ENCODE measurements at regions not wholly inside any gene's neighbourhood (a gene's known extent, or its start where the extent isn't known, plus 50 kb on each side); places are given as distances from the start of the nearest gene placed in this dataset.

DNA sequence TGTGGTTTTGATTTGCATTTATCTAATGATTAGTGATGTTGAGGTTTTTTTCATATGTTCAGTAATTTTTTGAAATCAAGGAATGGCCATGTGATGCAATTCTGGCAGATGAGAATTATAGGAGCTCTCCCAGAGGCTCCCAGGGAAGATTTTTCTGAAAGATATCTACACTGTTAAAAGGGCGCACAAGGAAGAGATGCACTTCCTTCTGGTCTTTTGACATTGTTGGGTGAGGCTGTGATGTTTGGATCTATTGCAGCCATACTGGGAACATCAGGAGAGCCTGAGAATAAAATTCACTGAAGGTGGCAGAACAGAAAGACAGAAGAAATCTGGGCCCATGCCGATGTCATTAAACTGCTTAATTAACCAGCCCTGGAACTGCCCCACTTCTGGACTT, 108.5 kb downstream of the DDX1 start:
- Mint-ChIP-seq H3K4me1 (ENCODE audit: unreplicated experiment) (no peaks in the 10 kb centered on the region), H3K9me3 (peaks cover 5% of the 10 kb centered on the region), H3K36me3 (no peaks in the 10 kb centered on the region), H3K27me3 (no peaks in the 10 kb centered on the region), H3K4me3 (no peak overlapping the region), H3K27ac (no peak overlapping the region)
- TF ChIP-seq, protein P1, sequence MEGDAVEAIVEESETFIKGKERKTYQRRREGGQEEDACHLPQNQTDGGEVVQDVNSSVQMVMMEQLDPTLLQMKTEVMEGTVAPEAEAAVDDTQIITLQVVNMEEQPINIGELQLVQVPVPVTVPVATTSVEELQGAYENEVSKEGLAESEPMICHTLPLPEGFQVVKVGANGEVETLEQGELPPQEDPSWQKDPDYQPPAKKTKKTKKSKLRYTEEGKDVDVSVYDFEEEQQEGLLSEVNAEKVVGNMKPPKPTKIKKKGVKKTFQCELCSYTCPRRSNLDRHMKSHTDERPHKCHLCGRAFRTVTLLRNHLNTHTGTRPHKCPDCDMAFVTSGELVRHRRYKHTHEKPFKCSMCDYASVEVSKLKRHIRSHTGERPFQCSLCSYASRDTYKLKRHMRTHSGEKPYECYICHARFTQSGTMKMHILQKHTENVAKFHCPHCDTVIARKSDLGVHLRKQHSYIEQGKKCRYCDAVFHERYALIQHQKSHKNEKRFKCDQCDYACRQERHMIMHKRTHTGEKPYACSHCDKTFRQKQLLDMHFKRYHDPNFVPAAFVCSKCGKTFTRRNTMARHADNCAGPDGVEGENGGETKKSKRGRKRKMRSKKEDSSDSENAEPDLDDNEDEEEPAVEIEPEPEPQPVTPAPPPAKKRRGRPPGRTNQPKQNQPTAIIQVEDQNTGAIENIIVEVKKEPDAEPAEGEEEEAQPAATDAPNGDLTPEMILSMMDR (conservative IDR thresholded peaks at IDR 0.05), result no peak
- DNase-seq (ENCODE audit: extremely low spot score, unreplicated experiment), result no peak

DNA sequence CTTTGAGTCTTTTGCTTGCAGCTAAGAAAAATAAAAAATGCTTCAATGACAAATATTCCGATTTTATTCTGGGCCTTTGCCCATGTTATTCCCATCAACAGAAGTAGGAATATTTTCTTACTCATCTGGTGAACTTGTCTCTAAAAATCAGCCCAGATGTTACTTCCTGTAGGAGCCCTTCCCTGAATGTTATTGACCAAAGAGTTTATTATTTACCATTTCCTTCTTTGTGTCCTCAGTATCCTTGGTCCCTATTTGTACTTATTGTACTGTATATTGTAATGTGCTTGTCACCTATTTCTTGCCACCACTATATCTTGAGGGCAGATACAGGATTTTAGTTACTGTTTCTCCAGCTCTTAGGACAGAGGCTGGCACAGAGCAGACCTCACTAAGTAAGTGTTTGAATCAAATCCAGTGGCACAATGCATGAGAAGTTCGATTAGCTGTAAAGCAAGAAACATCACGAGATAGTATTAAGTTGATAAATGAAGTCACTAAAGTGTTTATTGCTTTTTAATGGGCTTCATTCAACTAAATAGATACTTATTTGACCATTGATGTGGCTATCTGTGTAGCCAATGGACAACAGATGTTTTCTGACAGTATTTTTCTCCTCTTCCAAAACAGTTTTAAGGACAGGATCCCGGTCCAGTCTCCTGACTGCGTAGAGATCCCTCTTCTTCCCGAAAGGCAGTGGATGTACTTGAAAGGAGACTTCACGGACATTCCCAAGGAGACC, 109.1 kb downstream of the DDX1 start:
- H3K27ac Mint-ChIP-seq, result no peak overlapping the region
- no peaks in the 10 kb centered on the region for H3K4me1 Mint-ChIP-seq (ENCODE audit: unreplicated experiment)
- no peak overlapping the region for H3K4me3 Mint-ChIP-seq
- TF ChIP-seq, protein P1 (conservative IDR thresholded peaks at IDR 0.05), result no peak
- H3K27me3 Mint-ChIP-seq, result no peaks in the 10 kb centered on the region
- H3K36me3 Mint-ChIP-seq, result no peaks in the 10 kb centered on the region
- H3K9me3 Mint-ChIP-seq, result peaks cover 5% of the 10 kb centered on the region
- no peak for DNase-seq (ENCODE audit: extremely low spot score, unreplicated experiment)

DNA sequence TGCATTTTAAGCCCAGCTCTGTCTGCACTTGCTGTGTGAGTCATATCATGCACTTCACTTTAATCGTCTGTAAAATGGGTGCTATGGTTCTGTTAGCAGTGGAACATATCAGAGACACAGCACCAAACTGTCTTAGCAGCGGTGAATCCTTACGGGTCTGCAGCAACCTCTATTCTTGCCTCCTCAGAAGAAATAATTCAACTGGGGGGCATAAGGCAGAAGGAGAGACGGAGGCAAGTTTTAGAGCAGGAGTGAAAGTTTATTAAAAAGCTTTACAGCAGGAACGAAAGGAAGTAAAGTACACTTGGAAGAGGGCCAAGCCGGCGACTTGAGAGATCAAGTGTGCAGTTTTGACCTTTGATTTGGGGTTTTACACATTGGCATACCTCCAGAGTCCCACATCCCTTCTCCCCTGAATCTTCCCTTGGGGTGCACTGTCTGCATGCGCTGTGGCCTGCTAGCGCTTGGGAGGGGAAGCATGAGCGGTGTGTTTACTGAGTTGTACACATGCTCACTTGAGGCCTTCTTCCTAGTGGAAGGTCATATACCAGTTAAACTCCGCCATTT, 109.8 kb downstream of the DDX1 start:
- no peaks in the 10 kb centered on the region for H3K36me3 Mint-ChIP-seq
- no peak overlapping the region for H3K27ac Mint-ChIP-seq
- H3K27me3 Mint-ChIP-seq, result no peaks in the 10 kb centered on the region
- TF ChIP-seq, protein P1 (conservative IDR thresholded peaks at IDR 0.05), result no peak
- DNase-seq (ENCODE audit: extremely low spot score, unreplicated experiment), result no peak
- H3K4me3 Mint-ChIP-seq, result no peak overlapping the region
- H3K9me3 Mint-ChIP-seq, result no peaks in the 10 kb centered on the region
- H3K4me1 Mint-ChIP-seq (ENCODE audit: unreplicated experiment), result no peaks in the 10 kb centered on the region

DNA sequence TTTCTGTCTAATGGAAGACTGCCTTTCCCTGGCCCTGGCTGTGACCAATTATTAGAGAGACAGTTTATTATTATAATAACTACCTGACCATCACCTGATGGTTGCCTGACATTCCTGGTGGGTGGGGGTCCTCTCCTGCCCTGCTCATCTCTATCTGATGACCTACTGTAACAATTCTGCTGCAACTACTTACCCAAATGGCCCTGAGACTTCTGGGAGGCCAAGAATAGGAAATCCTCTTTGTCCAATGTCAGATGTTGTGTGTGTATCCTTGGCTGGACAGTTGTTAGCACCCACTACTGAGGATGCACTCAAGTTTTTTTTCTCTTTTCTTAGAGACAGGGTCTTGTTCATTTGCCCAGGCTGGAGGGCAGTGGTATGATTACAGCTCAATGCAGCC, 110.3 kb downstream of the DDX1 start:
- Mint-ChIP-seq H3K27me3 (no peaks in the 10 kb centered on the region), H3K27ac (no peak overlapping the region), H3K36me3 (no peaks in the 10 kb centered on the region), H3K4me1 (ENCODE audit: unreplicated experiment) (no peaks in the 10 kb centered on the region), H3K4me3 (no peak overlapping the region), H3K9me3 (no peaks in the 10 kb centered on the region)
- TF ChIP-seq, protein P1 (conservative IDR thresholded peaks at IDR 0.05), result no peak
- DNase-seq (ENCODE audit: extremely low spot score, unreplicated experiment), result no peak

DNA sequence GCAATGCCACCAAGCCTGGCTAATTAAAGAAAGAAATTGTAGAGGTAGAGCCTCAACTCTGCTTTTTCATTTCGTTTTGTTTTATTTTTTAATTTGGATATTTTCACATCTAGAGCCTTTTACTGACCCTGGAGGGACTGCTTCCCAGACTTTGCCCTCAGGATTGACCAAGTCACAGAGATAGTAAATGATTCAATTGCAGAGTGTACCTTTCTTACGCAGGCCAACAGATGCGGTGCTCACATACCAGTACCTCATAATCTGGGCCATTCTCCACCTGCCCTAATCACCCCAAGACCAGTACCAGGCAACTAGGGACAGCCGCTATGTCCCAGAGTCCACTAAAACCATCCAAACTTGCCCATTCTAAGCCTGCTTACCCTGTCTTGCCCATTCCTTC, 110.8 kb downstream of the DDX1 start:
- Mint-ChIP-seq H3K9me3 (no peaks in the 10 kb centered on the region), H3K27ac (no peak overlapping the region), H3K27me3 (no peaks in the 10 kb centered on the region), H3K4me3 (no peak overlapping the region), H3K36me3 (no peaks in the 10 kb centered on the region), H3K4me1 (ENCODE audit: unreplicated experiment) (no peaks in the 10 kb centered on the region)
- TF ChIP-seq, protein P1 (conservative IDR thresholded peaks at IDR 0.05), result no peak
- no peak for DNase-seq (ENCODE audit: extremely low spot score, unreplicated experiment)

Measured in type B pancreatic cell (in vitro differentiated cells).